Stimulated activated CD4-positive, alpha-beta T cell treated with anti-CD3 and anti-CD28 coated beads, Interleukin-1b, Interleukin-23, amount 100 ng/mL, for 48 hours (primary cell): ENCODE measurements at regions not wholly inside any gene's neighbourhood (a gene's known extent, or its start where the extent isn't known, plus 50 kb on each side); places are given as distances from the start of the nearest gene placed in this dataset.
"Not testable (repeated sequence)": the region's sequence is repeated elsewhere in the genome, so short reads cannot be mapped to it uniquely, and the experiment has no call there.

Experiments
- DNase-seq: peaks from one replicate; pipeline ENCODE4 v3.0.0-alpha.2; 2020

- no peak for DNase-seq
Measured at GRCh38 chr4:66229885-66230284, 559.6 kb upstream of the EPHA5 start.

- no peak for DNase-seq
Measured at GRCh38 chr4:66225539-66225938, 555.2 kb upstream of the EPHA5 start.

DNA sequence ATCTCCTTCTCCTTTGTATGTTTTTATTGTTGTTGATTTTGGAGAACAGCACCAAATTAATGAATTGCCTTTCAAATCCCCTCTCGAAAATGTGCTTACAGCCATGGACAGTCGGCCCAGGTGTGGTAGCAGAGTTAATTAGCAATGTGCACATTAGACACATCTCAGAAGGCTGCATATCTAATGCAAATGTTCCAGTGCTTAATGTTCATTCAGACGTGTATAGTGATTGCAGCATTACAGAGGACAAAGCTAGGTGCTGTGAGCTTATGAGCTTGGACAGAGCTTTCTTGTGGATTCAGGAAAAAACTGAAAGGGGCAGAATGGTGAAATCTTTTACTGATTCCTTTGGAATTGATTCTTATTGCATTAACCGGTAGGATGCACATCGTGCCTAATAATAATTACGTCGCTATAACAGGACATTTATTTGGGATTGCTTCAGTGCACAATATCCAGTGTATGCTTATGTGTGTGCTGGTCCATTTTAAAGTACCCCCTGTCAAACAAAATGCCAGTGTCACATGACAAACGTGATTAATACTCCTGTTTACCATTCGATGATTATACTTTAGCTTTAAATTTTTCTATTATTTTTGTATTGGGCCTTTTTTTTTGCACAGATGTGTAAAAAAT, 552.9 kb upstream of the EPHA5 start:
- no peak for DNase-seq

DNA sequence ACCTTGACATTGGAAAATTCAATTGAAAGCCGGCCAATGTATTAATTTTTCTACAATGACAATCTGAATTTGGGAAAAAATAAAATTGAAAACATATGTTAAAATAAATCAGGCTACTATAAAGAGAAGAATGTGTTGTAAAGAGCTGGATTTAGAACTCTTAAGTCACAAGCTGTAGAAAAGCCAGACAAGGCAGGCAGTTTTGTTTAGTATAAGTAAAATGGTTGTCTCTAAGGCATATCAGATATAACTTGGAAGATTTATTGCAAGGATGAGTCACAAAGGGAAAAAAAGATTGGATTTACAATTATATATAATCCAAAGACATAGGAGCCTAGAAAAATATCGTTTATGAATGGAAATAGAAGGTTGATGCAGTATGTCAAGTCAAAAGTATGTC, 549.1 kb upstream of the EPHA5 start:
- DNase-seq = no peak

- no peak for DNase-seq
Measured at GRCh38 chr4:66216252-66216651, 546.0 kb upstream of the EPHA5 start.

- DNase-seq = no peak
Measured at GRCh38 chr4:66212489-66212888, 542.2 kb upstream of the EPHA5 start.

DNA sequence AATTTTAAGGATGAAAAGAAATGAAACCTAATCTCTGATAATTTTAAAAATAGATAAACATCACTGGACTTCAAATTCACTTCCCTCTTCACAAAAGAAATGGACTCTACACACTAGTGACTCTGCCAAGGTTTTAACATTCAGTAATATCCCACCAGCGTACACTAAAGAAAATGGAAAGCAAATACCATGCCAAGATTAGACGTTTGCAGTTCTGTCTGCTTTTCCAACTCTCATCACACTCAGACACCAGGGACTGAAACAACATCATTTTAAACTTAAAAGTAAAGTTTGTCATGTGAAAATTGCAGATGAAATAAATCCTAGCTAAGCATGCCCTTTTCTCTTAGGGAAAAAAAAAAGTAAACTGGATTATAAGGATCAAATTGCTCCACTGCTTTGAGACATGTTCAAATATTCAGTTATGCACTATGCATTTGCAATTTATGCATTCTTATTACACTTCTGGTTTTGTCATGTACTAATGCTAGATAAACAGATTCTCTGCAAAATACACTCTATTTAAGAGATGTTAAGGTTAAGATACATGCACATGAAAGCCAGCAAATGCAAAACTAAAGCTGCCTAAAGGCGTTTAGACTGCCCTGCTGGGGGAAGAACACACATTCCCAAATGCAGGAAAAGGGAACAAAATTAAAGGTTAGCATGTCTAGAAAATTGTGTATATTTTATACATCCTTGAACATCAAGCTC, 534.4 kb upstream of the EPHA5 start:
- DNase-seq = no peak

GRCh38 chr4:66202870-66203269, 532.6 kb upstream of the EPHA5 start:
- DNase-seq = no peak

DNA sequence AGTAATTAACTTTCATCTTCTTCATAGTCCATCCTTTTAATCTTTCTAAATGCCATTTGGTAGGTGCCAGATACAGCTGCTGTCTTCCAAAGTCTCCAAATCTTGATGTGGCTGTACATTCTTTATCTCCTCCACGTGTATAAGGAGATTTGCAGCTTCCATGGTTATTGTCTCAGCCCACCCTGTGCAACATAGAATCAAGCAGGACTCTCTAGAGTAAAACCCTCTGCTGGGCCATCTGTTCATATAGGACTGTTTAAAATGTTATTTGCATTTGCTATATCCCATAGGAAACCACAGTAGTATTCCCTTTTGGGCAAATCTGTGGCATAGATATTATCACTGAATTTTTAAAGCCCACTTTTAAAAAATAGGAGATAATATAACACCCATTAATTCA, 527.2 kb upstream of the EPHA5 start:
- no peak for DNase-seq

DNA sequence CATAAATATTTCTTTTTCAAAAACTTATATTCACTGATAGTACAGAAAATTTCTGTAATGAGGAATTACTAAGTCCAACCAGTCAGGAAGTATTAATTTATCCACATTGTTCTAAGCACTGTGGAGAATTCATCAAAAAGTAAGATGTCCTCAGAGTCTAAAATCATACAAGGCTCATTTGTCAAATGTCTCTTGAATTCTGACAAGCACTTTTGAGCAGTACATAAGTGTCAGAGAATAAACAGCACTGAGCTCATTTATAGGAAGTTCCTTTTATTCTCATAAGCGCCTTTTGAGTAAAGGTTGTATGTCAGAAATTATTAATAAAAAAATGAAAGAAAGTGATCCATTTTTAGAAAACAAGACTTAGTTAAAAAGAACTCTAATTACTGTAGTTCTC, 523.2 kb upstream of the EPHA5 start:
- no peak for DNase-seq

DNA sequence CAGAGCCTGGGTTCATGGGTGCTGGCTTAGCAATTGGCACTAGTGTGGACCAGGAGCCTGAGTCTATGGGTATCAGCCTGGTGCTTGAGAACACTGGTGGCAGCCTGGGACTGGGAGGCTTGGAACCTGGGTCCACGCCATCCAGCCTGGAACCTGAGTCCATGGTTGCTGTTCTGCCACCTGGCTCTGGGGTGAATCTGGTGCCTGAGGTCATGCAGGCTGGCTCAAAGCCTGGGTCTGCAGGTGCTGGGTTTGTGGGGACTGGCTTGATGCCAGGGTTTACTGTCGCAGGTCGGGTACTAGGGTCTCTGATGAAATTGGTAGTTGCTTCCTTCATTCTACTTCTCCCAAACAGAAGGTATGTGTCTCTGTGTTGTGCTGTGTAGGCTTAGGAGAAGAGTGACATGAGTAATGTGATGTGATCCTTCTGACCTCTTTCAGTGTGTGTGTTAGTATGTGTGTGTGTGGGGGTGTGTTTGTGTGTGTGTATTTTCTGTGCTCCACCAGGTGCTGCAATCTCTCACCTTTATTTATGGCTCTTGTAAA, 517.0 kb upstream of the EPHA5 start:
- no peak for DNase-seq

DNA sequence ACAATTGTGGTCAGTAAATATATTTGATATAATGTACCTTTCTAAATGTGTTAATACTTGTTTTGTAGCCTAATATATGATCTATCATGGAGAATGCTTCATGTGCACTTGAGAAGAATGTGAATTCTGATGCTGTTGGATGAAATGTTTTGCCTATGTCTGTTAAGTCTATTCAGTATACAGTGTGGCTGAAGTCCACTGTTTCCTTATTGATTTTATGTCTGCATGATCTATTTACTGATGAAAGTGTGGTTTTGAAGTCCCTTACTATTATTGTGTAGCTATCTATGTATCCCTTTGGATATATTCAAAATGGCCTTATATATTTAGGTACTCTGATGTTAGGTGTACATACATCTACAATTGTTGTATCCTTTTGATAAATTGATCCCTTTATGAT, 515.8 kb upstream of the EPHA5 start:
- DNase-seq = no peak

- no peak for DNase-seq
Measured at GRCh38 chr4:66182636-66183035, 512.3 kb upstream of the EPHA5 start.

DNA sequence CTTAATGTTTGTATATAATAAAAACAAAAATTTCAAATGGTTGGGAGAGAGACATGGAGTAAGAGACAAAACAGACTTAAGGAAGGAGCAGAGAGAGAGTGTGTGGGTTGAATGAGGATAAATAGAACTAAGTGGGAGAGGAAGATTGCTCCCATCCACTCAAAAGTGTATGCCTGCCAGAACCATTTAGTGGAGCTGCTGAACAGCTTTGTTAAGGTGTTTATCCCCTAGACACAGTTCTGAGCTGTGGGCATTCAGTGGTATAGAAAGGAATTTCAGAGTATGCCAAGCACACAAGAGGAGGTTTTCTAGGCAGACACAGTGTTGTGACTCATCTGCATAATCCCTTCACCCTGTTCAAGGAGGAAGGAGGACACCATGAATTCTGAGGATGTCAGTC, 508.6 kb upstream of the EPHA5 start:
- no peak for DNase-seq

DNA sequence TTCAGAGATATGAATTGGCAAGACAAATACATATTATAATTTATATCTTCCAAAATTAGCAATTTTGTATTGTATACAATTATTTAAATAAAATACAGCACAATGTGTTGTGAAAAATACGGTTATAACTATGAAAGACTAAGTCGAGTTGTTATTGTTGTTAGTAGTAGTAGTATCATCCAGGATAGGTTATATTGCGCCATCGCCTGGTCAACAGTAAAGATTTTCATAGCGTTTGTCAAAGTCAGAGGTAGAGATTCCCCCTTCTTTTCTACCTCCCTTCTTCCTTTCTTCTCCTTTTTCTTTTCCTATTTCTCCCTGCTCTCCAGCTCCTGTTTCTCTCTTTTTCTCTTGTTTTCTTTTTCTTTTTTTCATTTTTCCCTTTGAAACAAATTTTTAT, 499.1 kb upstream of the EPHA5 start:
- no peak for DNase-seq

DNA sequence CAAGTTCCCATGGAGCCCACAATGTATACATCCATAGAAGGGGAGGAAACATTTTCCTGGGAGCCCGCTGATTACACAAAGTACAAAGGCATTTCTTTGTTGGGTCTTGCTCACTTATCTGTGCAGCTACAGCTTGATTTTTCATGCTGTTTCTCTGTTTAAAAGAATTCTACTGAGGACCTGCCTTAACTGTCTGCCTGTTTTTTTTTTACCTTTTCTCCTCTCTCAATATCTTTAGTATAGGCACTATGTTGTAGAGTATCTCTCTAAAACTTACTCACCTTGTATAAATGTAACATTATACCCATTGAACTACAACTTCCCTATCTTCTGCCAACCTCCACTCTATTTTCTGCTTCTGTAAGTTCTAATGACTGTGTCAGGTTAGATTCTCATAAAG, 494.6 kb upstream of the EPHA5 start:
- no peak for DNase-seq

DNA sequence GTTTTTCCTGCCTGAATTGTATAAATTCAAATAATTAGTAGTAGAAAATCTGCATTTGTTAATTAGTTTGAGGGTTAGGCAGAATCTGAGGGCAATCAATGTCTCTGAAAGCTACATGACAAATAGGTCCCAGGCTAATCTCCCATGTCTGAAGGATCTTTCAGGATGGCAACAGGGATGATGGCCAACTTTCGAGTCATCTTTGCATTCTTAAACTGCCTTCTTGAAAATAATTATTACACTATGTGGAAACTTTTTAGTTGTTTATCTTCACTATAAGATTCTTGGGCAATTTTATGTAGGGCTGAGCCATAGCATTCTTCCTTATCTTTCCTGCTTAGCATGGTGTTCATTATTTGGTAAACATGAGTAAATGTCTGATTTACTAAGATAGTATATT, 490.3 kb upstream of the EPHA5 start:
- DNase-seq = no peak

DNA sequence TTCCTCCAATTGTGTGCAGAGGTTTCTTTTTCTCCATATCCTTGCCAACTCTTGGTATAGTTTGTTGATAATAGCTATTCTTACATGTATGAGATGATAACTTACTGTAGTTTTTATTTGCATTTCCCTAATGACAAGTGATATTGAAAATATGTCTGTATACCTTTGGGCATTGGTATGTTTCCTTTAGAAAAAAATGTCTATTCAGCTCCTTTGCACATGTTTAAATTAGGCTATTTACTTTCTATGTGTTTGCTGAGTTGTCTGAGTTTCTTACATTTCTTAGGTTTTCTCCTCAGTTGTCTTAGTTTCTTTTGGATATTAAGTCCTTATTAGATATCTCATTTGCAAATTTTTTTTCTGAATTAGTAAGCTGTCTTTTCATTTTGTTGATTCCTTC, 487.3 kb upstream of the EPHA5 start:
- DNase-seq = no peak

DNA sequence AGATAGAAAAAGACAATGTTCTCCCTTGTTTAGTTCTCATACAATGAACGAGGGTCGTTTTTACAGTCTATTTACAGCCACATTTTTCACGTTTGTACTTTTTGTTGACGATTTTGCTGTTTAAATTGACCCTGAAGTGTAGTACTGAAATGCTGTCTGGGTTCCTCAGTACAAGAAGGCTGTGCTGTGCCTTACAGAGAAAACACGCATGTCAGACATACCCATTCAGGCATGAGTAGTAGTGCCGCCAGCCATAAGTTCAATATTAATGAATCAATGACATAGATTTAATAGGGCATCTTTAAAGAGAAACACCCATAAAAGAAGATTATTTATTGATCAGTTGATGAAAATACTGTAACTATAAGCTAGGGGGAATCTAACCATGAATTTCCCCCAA, 459.8 kb upstream of the EPHA5 start:
- DNase-seq = no peak

GRCh38 chr4:66123831-66124413, 453.6 kb upstream of the EPHA5 start:
- DNase-seq = no peak

GRCh38 chr4:66123190-66123589, 452.9 kb upstream of the EPHA5 start:
- DNase-seq = no peak

- not testable (repeated sequence) for DNase-seq
Measured at GRCh38 chr4:66115231-66115630, 444.9 kb upstream of the EPHA5 start.

DNA sequence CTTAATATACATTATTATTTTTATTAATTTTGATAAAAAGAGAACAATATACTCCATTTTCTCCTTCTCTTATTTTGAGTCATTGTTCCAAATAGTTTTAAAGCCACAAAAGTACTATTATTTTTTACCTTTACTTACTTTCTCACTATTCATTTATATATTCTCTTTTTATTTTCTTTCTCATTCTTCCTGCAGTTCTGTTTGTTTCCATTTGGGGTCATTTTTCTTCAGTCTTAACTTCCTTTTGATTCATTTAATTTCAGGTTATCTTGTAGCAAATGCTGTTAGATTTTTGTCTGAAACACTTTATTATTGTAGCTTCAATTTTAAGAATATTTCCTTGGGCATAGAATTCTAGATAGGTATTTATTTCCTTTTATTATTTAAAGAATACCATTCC, 438.6 kb upstream of the EPHA5 start:
- DNase-seq = no peak

DNA sequence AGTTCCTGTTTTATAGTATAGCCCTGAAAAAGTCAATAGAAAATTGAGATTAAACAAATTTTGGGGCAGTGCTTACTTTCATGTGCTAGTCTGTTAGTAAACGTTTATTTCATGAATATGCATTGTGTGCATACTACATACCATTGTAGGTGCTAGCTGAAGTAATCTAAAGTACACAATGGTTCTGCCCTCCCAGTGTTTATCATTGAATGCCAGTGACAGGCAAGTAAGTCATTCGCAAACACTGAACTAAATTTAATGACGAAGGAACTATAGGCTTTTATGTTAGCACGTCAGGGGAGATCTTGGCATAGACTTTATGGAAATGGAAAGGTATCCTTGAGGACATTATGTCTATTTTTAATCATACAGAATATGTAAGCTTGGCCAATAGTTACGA, 426.9 kb upstream of the EPHA5 start:
- DNase-seq = no peak
